ENCODE measurements at regions not wholly inside any gene's neighbourhood (a gene's known extent, or its start where the extent isn't known, plus 50 kb on each side); places are given as distances from the start of the nearest gene placed in this dataset.
A peak's percentile ranks its signal among the peaks of the same experiment; 100 is the strongest.

DNA sequence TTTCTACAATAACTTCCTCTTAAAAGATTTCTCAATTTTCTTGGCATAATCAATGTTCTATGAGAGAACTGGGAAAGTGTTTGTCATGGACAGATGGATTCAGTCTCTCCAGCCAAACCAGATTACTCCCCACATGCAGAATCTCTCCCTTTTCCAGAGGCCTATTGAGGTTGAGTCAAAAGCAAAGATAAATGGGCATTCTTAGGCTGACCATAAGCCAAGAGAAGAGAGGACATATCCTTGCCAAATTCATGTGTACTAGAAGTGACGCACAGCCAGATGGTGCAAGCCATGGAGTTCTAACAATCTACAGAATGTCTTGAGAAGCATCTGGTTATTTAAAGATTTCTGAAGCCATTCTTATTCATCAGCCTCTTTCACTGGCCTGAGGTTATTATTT, 2115.0 kb downstream of the MAT2B start:
- TF ChIP-seq CTCF (IDR thresholded peaks at IDR 0.05; ENCODE audit: extremely low read depth, missing control alignments), result no peak
- no peak for DNase-seq (ENCODE audit: low spot score)

- no peak for DNase-seq (ENCODE audit: low spot score)
- no peak for TF ChIP-seq CTCF (IDR thresholded peaks at IDR 0.05; ENCODE audit: extremely low read depth, missing control alignments)
Measured at GRCh38 chr5:165622864-165623536, 2117.6 kb downstream of the MAT2B start.

GRCh38 chr5:165624166-165624946, 2118.9 kb downstream of the MAT2B start:
- no peak for TF ChIP-seq CTCF (IDR thresholded peaks at IDR 0.05; ENCODE audit: extremely low read depth, missing control alignments)
- DNase-seq (ENCODE audit: low spot score), result no peak

- DNase-seq (ENCODE audit: low spot score), result no peak
- no peak for TF ChIP-seq CTCF (IDR thresholded peaks at IDR 0.05; ENCODE audit: extremely low read depth, missing control alignments)
Measured at GRCh38 chr5:165626161-165626560, 2120.7 kb downstream of the MAT2B start.

- TF ChIP-seq CTCF (IDR thresholded peaks at IDR 0.05; ENCODE audit: extremely low read depth, missing control alignments), result no peak
- no peak for DNase-seq (ENCODE audit: low spot score)
Measured at GRCh38 chr5:165627548-165628170, 2122.2 kb downstream of the MAT2B start.

GRCh38 chr5:165630261-165630778, 2124.9 kb downstream of the MAT2B start:
- TF ChIP-seq CTCF (IDR thresholded peaks at IDR 0.05; ENCODE audit: extremely low read depth, missing control alignments), result peak; percentile 56
- peak; percentile 29 for DNase-seq (ENCODE audit: low spot score)

- no peak for DNase-seq (ENCODE audit: low spot score)
- TF ChIP-seq CTCF (IDR thresholded peaks at IDR 0.05; ENCODE audit: extremely low read depth, missing control alignments), result no peak
Measured at GRCh38 chr5:165631235-165631634, 2125.8 kb downstream of the MAT2B start.
